ENCODE measurements at regions not wholly inside any gene's neighbourhood (a gene's known extent, or its start where the extent isn't known, plus 50 kb on each side); places are given as distances from the start of the nearest gene placed in this dataset.
"Not testable (repeated sequence)": the region's sequence is repeated elsewhere in the genome, so short reads cannot be mapped to it uniquely, and the experiment has no call there.

- Histone ChIP-seq H3K9me3 (ENCODE audit: low read depth) (no peaks in the 10 kb centered on the region), H3K4me1 (ENCODE audit: insufficient read depth) (no peaks in the 10 kb centered on the region), H3K79me2 (no peaks in the 10 kb centered on the region), H2AFZ (no peak overlapping the region), H4K20me1 (ENCODE audit: insufficient read depth, poor library complexity, severe bottlenecking) (no peaks in the 10 kb centered on the region), H3K4me2 (no peak overlapping the region), H3K9me2 (replicated peaks; ENCODE audit: insufficient read depth) (no peaks in the 10 kb centered on the region), H3K36me3 (replicated peaks; ENCODE audit: insufficient read depth, low read depth) (no peaks in the 10 kb centered on the region), H3K4me3 (no peak overlapping the region), H3K27me3 (no peaks in the 10 kb centered on the region), H3K27ac (no peak overlapping the region)
- no peak for TF ChIP-seq CTCF (IDR thresholded peaks at IDR 0.05; ENCODE audit: poor library complexity)
- no peak for TF ChIP-seq EZH2 (IDR thresholded peaks at IDR 0.05; ENCODE audit: borderline replicate concordance)
- TF ChIP-seq EZH2phosphoT487 (IDR thresholded peaks at IDR 0.05; ENCODE audit: low read depth, severe bottlenecking, unreplicated experiment): no peak
- WGBS (ENCODE audit: low lambda C conversion rate, missing lambda C conversion rate): 55% methylated on average over 4 of the region's 4 CpGs
- DNase-seq (ENCODE audit: low spot score): no peak
Measured at GRCh38 chrX:16347968-16348670, 180.8 kb downstream of the MAGEB17 start.

GRCh38 chrX:16357902-16358301 lies 190.6 kb downstream of the MAGEB17 start:
- H3K4me1 ChIP-seq (ENCODE audit: insufficient read depth): no peaks in the 10 kb centered on the region
- H3K4me2 ChIP-seq: no peak overlapping the region
- no peaks in the 10 kb centered on the region for H3K27me3 ChIP-seq
- H2AFZ ChIP-seq: no peak overlapping the region
- no peak for TF ChIP-seq EZH2phosphoT487 (IDR thresholded peaks at IDR 0.05; ENCODE audit: low read depth, severe bottlenecking, unreplicated experiment)
- no peak for TF ChIP-seq CTCF (IDR thresholded peaks at IDR 0.05; ENCODE audit: poor library complexity)
- TF ChIP-seq EZH2 (IDR thresholded peaks at IDR 0.05; ENCODE audit: borderline replicate concordance): no peak
- H3K4me3 ChIP-seq: no peak overlapping the region
- no peak overlapping the region for H3K27ac ChIP-seq
- DNase-seq (ENCODE audit: low spot score): no peak
- H3K79me2 ChIP-seq: no peaks in the 10 kb centered on the region
- no peaks in the 10 kb centered on the region for H3K36me3 ChIP-seq (replicated peaks; ENCODE audit: insufficient read depth, low read depth)
- no peaks in the 10 kb centered on the region for H4K20me1 ChIP-seq (ENCODE audit: insufficient read depth, poor library complexity, severe bottlenecking)
- no peaks in the 10 kb centered on the region for H3K9me3 ChIP-seq (ENCODE audit: low read depth)
- no peaks in the 10 kb centered on the region for H3K9me2 ChIP-seq (replicated peaks; ENCODE audit: insufficient read depth)

- H3K9me3 ChIP-seq (ENCODE audit: low read depth); H2AFZ ChIP-seq; H3K27me3 ChIP-seq; H3K4me3 ChIP-seq; H3K79me2 ChIP-seq; H3K27ac ChIP-seq; H3K4me2 ChIP-seq; H4K20me1 ChIP-seq (ENCODE audit: insufficient read depth, poor library complexity, severe bottlenecking); H3K36me3 ChIP-seq (replicated peaks; ENCODE audit: insufficient read depth, low read depth); DNase-seq (ENCODE audit: low spot score); H3K9me2 ChIP-seq (replicated peaks; ENCODE audit: insufficient read depth); H3K4me1 ChIP-seq (ENCODE audit: insufficient read depth): not testable (repeated sequence)
- 94% methylated on average over 15 of the region's 15 CpGs for WGBS (ENCODE audit: low lambda C conversion rate, missing lambda C conversion rate)
Measured at GRCh38 chrX:16360056-16360455, 192.8 kb downstream of the MAGEB17 start.

- Histone ChIP-seq H4K20me1 (ENCODE audit: insufficient read depth, poor library complexity, severe bottlenecking) (no peaks in the 10 kb centered on the region), H3K4me3 (no peak overlapping the region), H3K4me1 (ENCODE audit: insufficient read depth) (no peaks in the 10 kb centered on the region), H2AFZ (no peak overlapping the region), H3K27ac (no peak overlapping the region), H3K36me3 (replicated peaks; ENCODE audit: insufficient read depth, low read depth) (no peaks in the 10 kb centered on the region), H3K4me2 (no peak overlapping the region), H3K9me3 (ENCODE audit: low read depth) (no peaks in the 10 kb centered on the region), H3K79me2 (no peaks in the 10 kb centered on the region), H3K27me3 (no peaks in the 10 kb centered on the region), H3K9me2 (replicated peaks; ENCODE audit: insufficient read depth) (no peaks in the 10 kb centered on the region)
- 67% methylated on average over 2 of the region's 2 CpGs for WGBS (ENCODE audit: low lambda C conversion rate, missing lambda C conversion rate)
- no peak for DNase-seq (ENCODE audit: low spot score)
- TF ChIP-seq EZH2 (IDR thresholded peaks at IDR 0.05; ENCODE audit: borderline replicate concordance) (no peak), CTCF (IDR thresholded peaks at IDR 0.05; ENCODE audit: poor library complexity) (no peak), EZH2phosphoT487 (IDR thresholded peaks at IDR 0.05; ENCODE audit: low read depth, severe bottlenecking, unreplicated experiment) (no peak)
Measured at GRCh38 chrX:16368696-16369095, 201.4 kb downstream of the MAGEB17 start.
